ENCODE measurements at regions not wholly inside any gene's neighbourhood (a gene's known extent, or its start where the extent isn't known, plus 50 kb on each side); places are given as distances from the start of the nearest gene placed in this dataset.
"Not testable (repeated sequence)": the region's sequence is repeated elsewhere in the genome, so short reads cannot be mapped to it uniquely, and the experiment has no call there.

DNA sequence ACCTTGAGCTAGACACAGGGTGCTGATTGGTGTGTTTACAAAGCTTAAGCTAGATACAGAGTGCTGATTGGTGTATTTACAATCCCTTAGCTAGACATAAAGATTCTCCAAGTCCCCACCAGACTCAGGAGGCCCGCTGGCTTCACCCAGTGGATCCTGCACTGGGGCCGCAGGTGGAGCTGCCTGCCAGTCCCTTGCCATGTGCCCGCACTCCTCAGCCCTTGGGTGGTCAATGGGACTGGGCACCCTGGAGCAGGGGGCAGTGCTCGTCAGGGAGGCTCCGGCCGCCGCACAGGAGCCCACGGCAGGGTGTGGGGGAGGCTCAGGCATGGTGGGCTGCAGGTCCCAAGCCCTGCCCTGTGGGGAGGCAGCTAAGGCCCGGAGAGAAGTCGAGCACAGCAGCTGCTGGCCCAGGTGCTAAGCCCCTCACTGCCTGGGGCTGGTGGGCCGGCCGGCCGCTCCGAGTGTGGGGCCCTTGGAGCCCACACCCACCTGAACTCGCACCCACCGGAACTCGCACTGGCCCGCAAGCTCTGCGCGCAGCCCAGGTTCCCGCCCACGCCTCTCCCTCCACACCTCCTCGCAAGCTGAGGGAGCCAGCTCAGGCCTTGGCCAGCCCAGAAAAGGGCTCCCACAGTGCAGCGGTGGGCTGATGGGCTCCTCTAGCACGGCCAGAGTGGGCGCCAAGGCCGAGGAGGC is 169.1 kb upstream of the ARSJ start:
- TF ChIP-seq, protein P1, sequence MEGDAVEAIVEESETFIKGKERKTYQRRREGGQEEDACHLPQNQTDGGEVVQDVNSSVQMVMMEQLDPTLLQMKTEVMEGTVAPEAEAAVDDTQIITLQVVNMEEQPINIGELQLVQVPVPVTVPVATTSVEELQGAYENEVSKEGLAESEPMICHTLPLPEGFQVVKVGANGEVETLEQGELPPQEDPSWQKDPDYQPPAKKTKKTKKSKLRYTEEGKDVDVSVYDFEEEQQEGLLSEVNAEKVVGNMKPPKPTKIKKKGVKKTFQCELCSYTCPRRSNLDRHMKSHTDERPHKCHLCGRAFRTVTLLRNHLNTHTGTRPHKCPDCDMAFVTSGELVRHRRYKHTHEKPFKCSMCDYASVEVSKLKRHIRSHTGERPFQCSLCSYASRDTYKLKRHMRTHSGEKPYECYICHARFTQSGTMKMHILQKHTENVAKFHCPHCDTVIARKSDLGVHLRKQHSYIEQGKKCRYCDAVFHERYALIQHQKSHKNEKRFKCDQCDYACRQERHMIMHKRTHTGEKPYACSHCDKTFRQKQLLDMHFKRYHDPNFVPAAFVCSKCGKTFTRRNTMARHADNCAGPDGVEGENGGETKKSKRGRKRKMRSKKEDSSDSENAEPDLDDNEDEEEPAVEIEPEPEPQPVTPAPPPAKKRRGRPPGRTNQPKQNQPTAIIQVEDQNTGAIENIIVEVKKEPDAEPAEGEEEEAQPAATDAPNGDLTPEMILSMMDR (IDR thresholded peaks at IDR 0.05) = not testable (repeated sequence)
- TF ChIP-seq POLR2A (IDR thresholded peaks at IDR 0.05) = not testable (repeated sequence)
